NCI-H1930 (cell line): ENCODE measurements at regions not wholly inside any gene's neighbourhood (a gene's known extent, or its start where the extent isn't known, plus 50 kb on each side); places are given as distances from the start of the nearest gene placed in this dataset.
"Not testable (repeated sequence)": the region's sequence is repeated elsewhere in the genome, so short reads cannot be mapped to it uniquely, and the experiment has no call there.

Experiments used
- DNase-seq, 2 experiments: peaks; one replicate each; lab custom pipeline; 2025; lab: John Stamatoyannopoulos, UW

DNA sequence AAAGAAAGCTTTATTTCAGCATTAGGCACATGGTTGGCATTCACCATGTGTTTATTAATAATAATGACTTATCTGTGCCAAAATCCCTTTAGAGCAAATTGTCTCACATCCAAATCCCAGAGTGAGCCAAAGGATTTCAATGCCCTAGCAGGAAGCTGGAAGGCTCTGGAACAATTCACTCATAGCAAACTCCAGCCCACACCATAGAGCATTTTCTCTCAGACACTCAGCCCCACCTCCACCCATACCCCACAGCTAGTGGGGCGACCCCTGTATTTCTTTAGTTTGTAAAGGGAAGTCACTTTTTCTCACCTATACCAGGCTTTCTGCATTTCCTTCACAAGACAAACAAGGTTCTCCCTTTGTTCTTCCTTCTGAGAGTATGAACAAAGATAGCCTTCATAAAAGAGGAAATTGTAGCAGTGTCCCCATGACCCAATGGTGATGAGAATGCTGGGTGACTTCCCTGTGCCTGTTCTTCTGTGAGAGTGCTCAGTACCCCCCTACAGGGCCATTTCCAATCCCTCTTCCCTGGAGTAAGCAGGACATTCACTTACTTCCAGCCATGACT, 100.1 kb upstream of the APCDD1 start:
- DNase-seq = no peak

DNA sequence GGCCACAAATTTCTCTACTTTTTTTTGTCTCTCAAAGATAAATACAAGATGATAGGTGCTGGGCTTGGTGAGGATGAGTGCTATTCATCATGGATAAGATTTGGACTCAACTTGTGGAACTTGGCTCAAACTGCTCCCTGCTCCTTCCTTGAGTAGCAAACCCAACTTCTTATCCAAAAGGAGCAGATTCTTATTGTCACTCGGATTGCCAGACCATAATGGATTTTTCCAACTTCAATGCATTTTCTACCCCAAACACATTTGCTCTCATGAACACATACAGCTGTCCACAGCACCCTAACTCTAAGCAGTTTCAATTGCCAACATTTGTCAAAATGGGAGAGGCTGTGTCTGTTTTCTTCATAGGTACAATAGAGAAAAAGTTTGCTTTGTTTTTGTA, 99.5 kb upstream of the APCDD1 start:
- no peak for DNase-seq

DNA sequence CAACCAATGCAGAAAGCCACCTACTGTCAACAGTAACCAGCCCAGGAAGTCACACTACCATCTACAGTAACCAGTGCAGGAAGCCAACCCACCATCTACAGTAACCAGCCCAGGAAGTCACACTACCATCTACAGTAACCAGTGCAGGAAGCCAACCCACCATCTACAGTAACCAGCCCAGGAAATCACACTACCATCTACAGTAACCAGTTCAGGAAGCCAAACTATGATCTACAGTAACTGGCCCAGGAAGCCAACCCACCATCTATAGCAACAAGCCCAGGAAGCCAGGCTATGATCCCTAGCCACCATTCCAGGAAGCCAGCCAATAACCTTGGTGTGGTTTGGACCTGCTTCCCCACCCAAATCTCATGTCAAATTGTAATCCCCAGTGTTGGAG, 97.4 kb upstream of the APCDD1 start:
- DNase-seq = not testable (repeated sequence)

DNA sequence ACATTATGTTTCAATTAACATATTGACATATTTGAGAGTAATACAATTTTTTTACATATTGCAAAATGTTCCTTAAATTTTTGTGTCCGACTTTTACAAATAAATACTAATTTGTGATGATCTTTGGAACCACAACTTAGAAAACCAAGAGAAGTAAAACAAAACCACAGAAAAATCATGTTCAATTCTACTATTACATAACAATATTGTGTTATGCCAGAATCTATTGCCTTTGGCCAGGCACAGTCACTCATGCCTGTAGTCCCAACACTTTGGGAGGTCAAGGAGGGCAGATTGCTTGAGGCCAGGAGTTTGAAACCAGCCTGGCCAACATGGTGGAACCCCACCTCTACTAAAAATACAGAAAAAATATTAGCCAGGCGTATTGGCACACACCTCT, 92.8 kb upstream of the APCDD1 start:
- no peak for DNase-seq

DNA sequence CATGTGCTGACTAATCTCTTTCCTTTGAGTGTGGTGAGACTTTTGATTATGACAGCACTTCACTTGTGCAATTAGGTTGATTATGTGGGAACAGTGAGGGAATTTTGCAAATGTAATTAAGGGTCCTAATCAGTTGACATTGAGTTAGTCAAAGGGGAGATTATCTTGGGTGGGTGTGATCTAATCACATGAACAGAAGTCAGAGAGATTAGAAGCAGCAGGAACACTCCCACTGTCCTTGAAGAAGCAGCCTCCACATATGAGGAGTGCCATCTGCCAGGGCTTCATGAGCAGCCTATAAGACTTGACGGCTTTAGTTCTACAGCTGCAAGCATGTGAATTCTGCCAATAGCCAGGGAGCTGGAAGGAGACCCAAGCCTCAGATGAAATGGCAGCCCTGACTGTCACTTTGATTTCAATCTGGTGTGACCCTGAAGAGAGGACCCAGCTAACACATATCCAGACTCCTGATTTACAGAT, 89.4 kb upstream of the APCDD1 start:
- no peak for DNase-seq

DNA sequence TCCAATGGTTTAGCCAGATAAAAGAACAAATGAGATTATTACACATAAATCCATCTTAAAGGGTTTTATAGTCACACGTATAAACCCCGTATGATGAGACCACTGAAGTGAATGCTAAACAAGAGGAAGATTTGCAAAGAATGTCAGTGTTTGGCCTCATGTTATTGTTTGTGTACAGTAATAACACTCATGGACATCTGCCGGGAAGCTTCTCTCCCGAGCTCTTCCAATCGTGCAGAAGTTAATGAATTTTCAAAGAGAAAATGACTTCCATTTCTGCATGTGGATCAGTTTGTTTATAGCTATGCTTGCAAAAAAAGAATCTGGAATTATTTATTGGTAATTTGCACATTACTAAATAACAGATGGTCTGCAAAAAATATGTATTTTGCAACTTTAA, 88.5 kb upstream of the APCDD1 start:
- DNase-seq = no peak

DNA sequence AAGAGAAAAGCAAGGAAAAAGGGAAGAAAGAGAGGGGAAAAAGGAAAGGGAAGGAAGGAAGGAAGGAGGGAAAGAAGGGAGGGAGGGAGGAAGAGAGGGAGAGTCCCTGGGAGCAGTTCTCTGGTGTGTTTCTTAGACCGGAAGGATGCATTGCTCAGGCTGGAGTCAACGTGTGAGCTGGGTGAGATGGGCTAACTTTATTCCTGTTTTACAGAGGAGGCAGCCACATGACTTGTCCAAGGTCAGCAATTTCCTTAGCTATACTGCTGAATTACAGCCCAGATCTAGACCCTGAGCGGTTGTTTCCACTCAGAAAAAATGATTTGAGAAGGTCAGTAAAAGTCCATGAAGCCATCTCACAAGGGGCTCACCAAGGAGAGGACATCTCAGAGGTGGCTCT, 86.6 kb upstream of the APCDD1 start:
- DNase-seq = no peak

DNA sequence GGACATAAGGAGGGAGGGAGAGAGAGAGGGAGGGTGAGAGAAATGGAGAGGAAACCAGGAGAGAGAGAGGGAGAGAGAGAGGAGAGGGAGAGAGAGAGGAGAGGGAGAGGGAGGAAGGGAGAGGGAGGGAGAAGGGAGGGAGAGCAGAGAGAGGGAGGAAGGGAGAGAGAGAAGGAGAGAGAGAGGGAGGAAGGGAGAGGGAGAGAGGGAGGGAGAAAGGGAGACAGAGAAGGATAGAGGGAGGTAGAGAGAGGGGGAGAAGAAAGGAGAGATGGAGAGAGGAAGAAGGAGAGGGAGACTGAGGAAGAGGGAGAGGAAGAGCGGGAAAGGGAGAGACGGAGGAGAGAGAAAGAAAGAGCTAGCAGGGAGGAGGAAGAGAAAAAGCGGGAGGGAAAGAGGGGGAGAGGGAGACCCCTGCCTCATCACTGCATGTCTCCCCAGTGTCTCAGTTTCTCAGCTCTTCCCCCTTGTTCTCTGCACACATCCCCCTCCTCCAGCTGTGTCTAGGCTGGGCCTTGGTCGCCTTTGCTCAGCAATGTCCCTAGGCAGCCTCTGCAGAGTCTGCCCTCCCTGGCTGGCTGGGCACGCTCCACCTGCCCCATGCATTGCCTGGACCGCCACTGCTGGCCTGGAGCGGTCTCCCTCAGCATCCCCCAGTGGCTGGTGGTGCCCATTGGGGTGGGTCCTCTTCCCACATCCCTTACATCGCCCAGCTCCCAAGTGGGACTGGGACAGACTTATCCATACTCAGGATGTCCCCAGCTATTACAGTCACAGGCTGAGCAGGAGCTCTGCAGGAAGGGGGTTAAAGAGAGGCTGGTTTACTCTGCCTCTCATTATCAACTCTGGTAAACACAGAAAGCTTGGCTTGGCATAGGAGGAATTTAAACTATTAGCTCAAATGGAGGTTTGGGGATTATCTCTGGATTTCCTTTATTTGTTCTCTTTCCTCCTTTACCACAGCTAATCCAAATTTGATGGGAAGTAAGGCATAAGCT, 85.7 kb upstream of the APCDD1 start:
- DNase-seq = no peak

DNA sequence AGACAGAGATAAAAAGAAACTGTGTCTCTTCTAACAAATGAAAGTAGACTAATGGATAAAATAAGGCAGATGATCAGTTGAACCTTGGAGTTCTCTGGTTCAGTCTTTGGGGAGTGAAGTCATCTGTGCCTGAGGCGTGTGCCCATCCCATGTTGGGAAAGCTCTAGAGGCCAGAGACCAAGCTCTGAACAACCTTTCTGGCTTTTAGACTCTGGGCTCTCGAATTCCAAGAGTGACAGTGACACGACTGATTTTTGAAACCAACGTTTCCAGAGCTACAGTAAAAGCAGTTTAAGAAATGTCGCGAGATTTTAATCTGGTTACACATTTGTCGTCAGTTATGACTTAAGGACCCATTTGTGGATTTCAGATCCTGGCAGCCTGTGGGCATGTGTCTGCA, 83.7 kb upstream of the APCDD1 start:
- DNase-seq = no peak

DNA sequence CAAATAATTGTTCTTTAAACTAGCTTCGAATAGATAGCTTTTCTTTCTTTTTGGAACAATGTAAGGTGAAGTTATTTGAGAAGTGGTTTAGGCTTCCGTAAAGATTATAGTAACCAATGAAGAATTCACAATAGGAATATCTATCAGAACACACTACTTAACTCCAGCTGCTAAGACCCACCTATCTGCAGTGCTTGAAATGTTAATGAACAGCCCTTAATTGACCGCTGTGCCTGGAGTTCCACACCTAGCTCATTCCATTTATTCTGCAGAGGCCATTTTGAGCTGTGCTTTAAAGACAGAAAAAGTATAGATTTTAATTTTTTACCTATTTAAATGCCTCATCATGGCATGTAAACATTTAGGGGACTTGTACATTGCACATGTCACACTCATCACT, 83.3 kb upstream of the APCDD1 start:
- no peak for DNase-seq

DNA sequence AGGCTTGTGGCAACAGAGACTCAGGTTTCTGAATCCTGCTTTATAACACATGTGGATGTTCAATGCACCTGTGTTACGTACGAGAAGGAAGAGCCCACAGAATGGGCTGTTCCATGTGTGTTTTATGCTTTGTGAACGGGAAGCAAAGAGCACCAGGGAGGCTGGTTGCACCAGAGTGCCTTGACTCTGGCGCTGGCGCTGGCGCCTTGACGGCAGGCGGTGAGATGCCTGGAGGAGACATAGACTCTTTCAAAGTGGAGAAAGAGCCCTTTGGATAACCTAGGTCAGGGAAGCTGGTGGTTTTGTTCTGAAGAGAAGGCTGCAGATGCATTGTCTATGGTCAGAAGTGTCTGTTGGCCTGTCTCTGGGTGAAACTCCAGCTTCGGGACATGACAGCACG, 80.2 kb upstream of the APCDD1 start:
- DNase-seq = no peak

DNA sequence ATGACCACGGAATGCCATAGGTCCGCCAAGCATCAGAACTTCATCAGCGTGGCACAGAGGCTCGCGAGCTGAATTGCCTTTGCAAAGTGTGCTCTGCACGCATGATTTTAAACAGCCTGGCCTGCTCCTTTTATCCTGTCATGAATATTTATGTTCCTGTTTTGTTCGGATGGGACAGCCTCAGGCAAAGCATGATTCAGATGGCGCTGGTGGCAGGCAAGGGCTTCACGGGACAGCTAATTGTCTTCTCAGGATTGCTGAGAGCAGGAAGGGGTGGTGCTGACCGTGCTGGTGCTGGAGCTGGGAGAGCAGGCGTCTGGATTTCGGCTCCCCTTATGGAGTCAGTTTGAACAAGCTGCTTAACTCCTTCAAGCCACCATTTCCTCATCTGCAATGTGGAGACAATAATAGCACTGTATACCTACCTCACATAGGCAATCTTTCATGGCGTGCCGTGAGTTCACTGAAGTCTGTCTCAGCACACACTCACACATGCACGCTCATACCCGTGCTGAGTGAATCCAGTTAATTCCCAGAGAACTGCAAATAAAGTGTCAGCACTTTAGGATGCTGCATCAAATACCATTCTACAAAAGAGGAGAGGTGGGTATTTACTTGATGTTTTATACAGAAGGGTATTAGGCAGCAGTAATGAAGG, 79.7 kb upstream of the APCDD1 start:
- no peak for DNase-seq

DNA sequence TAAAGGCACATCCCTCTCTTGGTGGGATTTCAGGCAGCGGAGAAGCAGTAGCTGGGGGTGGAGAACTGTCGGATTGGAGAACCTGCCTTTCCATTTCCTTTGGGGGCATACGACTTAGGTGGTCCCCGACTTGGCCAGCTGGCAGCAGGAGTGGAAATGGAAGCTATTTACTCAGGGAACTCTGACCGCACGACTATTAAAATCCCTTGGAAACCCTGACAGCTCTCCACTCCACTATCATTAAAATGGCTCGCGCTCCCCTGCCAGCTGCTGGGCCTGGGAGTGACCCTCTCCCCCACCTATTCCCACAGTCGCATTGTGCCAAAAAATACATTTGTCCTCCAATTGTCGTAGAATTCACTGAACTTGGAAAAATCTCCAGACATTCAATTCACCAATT, 77.7 kb upstream of the APCDD1 start:
- no peak for DNase-seq

DNA sequence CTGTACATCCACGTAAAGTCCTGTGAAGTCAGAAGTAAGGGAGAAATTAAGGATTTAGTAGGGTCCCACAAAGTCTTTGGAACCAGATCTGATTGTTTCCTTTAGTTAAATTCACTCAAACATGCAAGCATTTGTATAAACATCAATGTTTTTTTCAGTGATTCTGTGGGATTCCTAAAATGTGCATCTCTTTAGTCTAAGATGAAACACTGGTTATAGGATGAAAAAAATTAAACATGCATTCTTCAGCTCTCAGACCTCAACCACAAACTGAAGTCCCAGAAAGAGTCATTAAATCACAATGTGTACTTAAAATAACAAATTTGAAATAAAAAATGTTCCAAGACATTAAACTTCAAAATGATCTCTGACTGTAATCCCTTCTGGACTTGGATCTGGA, 76.5 kb upstream of the APCDD1 start:
- no peak for DNase-seq

DNA sequence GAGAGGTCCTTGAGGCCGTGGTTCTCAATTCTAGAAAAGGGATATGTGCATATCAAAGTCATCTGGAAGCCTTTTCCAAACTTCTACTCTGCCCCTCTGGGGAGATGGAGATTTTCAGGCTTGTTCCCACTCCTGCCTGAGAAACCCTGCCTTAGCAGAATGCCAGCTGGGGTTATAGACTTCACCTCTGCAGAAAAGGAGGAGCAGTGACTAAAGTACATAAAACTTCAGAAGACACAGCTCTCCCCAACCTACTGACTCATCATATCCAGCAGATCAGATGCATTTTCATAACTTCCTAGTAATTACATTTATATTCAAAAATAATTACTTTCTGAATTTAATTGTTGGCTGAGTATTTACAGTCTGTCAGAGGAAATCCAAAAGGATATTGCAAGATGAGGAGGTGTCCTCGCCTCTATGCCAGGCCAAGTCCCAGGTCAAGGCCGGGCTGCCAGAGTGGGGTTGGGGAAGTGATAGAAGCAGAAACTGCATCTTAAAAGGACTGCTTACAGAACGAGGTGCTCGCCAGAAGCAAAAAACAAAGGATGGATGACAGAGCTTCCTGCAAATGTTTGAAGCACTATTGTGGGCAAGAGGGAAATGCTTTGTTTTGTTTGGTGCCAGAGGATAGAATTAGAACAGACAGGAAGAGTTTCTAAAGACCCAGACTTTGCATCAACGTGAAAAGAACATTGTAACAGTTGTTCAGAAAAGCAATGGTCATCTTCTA, 75.6 kb upstream of the APCDD1 start:
- no peak for DNase-seq

DNA sequence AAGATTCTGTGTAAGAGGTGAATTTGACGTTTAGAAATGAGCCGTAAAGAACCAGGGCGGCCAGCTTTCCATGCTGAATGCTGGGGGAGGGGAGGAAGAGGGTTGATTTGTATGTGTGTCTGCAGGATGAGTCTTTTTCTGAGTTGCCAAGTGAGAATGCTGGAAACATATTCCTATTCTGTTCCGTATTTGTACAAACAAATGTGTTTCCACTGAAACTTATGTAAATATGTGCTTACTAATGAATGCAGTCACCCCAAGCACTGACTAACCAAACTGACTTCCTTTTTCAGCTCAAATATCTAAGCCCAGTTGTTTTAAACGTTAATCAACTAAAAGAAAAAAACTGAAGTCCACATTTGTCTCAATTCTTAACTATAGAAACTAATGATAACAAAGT, 74.9 kb upstream of the APCDD1 start:
- no peak for DNase-seq

DNA sequence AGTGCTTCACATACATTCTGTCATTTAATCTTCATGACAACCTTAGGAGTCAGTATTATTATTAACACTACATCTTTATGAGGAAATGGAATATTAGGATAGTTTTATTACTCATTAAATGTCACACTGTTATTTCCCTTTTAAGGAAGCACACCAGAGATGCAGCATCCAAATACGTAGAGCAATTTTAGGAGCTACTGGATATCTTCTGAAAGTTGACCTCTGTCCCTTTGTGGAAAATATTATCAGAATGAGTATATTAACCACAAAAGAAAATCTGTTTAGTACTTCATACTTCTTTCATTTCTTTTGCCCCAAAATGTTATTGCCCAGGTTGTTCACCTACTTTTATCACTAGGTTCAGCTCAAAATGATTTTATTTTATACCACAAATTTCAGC, 72.9 kb upstream of the APCDD1 start:
- DNase-seq = no peak

DNA sequence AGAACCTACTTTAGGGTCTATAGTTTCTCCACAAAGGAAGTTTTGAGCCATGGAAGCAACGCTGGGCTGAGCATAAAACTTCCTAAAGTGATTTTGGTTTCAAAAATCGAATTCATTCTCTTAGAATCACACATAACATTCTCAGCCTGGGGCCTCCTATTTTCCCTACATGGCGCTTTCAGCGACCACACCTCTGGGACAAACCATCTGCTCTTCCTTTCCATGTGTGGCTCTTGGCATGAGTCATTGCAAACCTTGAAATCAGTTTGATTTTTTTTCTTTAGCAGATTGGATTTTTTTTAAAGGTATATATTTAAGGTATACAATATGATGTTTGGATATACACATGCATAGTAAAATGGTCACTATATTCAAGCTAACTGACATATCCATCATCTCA, 72.5 kb upstream of the APCDD1 start:
- DNase-seq = no peak

DNA sequence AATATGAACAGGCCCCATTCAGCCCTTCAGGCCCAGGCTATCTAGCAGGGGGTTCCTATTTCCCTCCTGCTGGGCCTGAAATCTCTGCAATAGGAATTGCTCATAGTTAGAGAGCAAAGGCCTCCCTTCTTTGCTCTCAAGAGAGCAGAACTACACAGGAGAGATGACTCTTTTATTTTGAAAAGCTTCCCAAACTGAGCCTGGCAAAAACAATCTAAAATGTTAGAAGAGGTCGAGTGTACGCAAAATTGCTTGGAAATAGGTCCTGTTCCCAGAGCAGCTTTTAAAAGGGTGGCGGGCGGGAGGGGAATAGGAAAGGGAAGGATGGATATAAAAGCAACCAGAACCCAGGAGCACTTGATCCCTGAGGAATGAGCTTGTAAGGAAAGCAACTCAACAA, 68.4 kb upstream of the APCDD1 start:
- DNase-seq = no peak

DNA sequence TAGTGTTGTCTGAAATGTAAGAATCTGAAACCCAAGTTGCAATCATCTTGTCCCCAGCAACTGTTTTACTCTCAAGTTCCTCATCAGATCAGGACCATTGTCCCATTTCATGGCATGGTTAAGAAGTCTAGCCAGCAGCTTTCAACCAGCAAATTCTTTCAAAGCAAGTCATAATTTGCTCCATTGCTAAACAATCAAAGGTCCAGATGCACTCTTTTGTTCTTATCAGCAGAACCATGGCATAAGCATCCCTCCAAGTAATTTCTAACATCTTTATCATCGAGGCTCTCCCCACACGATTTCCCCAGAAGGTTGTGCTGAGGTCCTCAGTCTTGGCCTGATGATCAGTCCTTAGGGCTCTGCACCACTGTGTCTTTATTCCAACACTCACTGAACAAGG, 67.5 kb upstream of the APCDD1 start:
- DNase-seq = no peak

DNA sequence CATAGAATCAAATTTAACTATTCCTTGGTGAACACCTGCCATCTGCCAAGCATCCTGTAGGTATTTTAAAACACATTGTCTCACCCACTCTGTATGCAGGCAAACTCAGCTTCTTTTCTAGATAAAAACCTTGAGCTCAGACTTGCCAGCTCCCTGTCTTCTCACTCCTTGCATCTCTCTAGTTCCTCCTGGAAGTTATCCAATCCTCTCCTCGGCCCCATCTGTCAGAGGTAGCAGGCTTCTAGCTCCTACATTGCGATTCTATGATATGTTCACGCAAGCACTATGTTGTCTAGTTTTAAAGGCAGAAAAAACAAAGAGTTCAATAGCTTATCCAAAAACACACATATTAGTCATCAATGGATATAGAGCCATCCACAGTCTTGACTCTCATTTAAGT, 67.0 kb upstream of the APCDD1 start:
- no peak for DNase-seq

DNA sequence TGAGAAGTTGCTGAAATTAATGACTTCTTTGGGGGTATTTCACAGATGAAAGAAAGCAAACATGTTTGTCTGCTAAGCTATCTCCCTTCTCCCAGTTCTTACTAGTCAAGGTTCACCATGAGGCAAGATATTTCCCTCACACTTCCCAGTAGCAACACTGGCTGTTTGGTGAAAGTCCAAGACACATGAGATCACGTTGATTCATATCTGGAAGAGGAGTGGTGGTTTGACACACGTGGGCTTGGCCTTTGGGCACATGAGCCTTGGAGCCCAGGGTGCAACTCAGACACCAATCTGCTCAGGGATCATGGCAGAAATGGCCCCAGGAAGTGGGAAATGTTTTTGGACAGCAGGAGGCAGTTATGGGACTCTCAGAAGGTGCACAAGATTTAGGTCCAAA, 66.1 kb upstream of the APCDD1 start:
- DNase-seq = no peak
